MM.1S (cell line): ENCODE measurements at regions not wholly inside any gene's neighbourhood (a gene's known extent, or its start where the extent isn't known, plus 50 kb on each side); places are given as distances from the start of the nearest gene placed in this dataset.
"Not testable (repeated sequence)": the region's sequence is repeated elsewhere in the genome, so short reads cannot be mapped to it uniquely, and the experiment has no call there.

Source experiments
- DNase-seq: peaks from one replicate; pipeline ENCODE4 v3.0.0-alpha.2; 2015
- H2AFZ ChIP-seq: fragments of 300-600 bp; sonication (generic); 2 replicates; pipeline ENCODE4 v1.6.0; 2016; ENCODE audit warnings: antibody characterized with exemption, low read length
- H3F3A ChIP-seq: fragments of 300-600 bp; sonication (generic); 2 replicates; pipeline ENCODE4 v1.6.1; 2016; ENCODE audit warnings: mild to moderate bottlenecking, antibody characterized with exemption, low read length, moderate library complexity, mixed read lengths; ENCODE audit not compliant: insufficient read depth
- H3K27ac ChIP-seq: fragments of 300-600 bp; sonication (generic); 2 replicates; pipeline ENCODE4 v1.5.1; 2016; ENCODE audit warnings: mild to moderate bottlenecking, low read length
- H3K27me3 ChIP-seq: fragments of 300-600 bp; sonication (generic); replicated peaks from 2 replicates; pipeline ENCODE4 v1.6.0; 2016; ENCODE audit warnings: low read length; ENCODE audit not compliant: insufficient read depth
- H3K36me3 ChIP-seq: fragments of 300-600 bp; sonication (generic); replicated peaks from 2 replicates; pipeline ENCODE4 v1.6.1; 2016; ENCODE audit warnings: mild to moderate bottlenecking, low read length, mixed read lengths; ENCODE audit not compliant: insufficient read depth
- H3K4me1 ChIP-seq: fragments of 300-600 bp; sonication (generic); 2 replicates; pipeline ENCODE4 v1.6.1; 2016; ENCODE audit warnings: low read length, mixed read lengths
- H3K4me2 ChIP-seq: fragments of 300-600 bp; sonication (generic); 2 replicates; pipeline ENCODE4 v1.6.0; 2016; ENCODE audit warnings: low read depth, low read length
- H3K4me3 ChIP-seq: fragments of 300-600 bp; sonication (generic); 2 replicates; pipeline ENCODE4 v1.5.1; 2016; ENCODE audit warnings: low read length, mixed read lengths
- H3K79me2 ChIP-seq: fragments of 300-600 bp; sonication (generic); 2 replicates; pipeline ENCODE4 v1.6.1; 2016; ENCODE audit warnings: mixed run types, low read length, mixed read lengths
- H3K9ac ChIP-seq: fragments of 300-600 bp; sonication (generic); 2 replicates; pipeline ENCODE4 v1.6.1; 2016; ENCODE audit warnings: low read length, mixed read lengths
- H3K9me2 ChIP-seq: fragments of 300-600 bp; sonication (generic); replicated peaks from 2 replicates; pipeline ENCODE4 v1.6.1; 2016; ENCODE audit warnings: mild to moderate bottlenecking, low read length, mixed read lengths; ENCODE audit not compliant: insufficient read depth
- H3K9me3 ChIP-seq: fragments of 300-600 bp; sonication (generic); replicated peaks from 2 replicates; pipeline ENCODE4 v1.6.1; 2016; ENCODE audit warnings: mild to moderate bottlenecking, low read length, mixed read lengths; ENCODE audit not compliant: insufficient read depth
- H4K20me1 ChIP-seq: fragments of 300-600 bp; sonication (generic); 2 replicates; pipeline ENCODE4 v1.6.1; 2016; ENCODE audit warnings: mild to moderate bottlenecking, low read length, moderate library complexity, mixed read lengths; ENCODE audit not compliant: insufficient read depth
- EZH2 ChIP-seq: fragments of 300-600 bp; sonication (generic); optimal IDR thresholded peaks from 2 replicates; pipeline ENCODE3; 2017; ENCODE audit warnings: low read depth, mild to moderate bottlenecking, antibody characterized with exemption, low read length, mixed read lengths
- EZH2phosphoT487 ChIP-seq: fragments of 300-600 bp; sonication (generic); IDR thresholded peaks from 2 replicates; pipeline ENCODE4 v1.6.1; 2018; ENCODE audit warnings: antibody characterized with exemption, low read length
- TF ChIP-seq, protein P1 (sequence below): fragments of 300-600 bp; sonication (generic); IDR thresholded peaks from 2 replicates; pipeline ENCODE4 v1.5.1; 2016; ENCODE audit warnings: antibody characterized with exemption, low read length, mixed read lengths

DNA sequence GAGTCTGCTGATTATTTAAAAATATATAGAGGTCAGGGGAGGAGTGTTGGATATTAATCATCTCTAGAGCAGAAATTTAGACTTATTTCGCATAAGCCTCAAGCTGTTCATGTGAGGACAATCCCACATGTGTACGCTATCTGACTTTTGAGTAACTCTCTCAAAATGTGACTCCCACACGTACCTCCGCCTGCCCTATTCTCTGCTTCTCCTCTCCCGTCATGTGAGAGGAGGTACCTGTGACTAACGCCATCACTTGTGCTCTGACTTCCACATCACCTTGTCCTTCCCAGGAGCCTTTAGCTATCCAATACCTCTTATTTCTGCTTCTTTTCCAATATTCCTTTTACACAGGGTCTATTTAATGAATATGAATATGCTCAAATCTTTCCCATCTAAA, 119.3 kb upstream of the CALCR start:
- Histone ChIP-seq H3K27me3 (no peaks in the 10 kb centered on the region), H2AFZ (no peak overlapping the region), H4K20me1 (no peaks in the 10 kb centered on the region), H3K27ac (no peak overlapping the region), H3K4me3 (no peak overlapping the region), H3K79me2 (no peaks in the 10 kb centered on the region), H3K4me1 (no peaks in the 10 kb centered on the region), H3K4me2 (no peak overlapping the region), H3K9me3 (no peaks in the 10 kb centered on the region), H3K9me2 (no peaks in the 10 kb centered on the region), H3K9ac (no peak overlapping the region), H3F3A (no peaks in the 10 kb centered on the region), H3K36me3 (no peaks in the 10 kb centered on the region)
- no peak for TF ChIP-seq EZH2phosphoT487
- DNase-seq, result no peak

DNA sequence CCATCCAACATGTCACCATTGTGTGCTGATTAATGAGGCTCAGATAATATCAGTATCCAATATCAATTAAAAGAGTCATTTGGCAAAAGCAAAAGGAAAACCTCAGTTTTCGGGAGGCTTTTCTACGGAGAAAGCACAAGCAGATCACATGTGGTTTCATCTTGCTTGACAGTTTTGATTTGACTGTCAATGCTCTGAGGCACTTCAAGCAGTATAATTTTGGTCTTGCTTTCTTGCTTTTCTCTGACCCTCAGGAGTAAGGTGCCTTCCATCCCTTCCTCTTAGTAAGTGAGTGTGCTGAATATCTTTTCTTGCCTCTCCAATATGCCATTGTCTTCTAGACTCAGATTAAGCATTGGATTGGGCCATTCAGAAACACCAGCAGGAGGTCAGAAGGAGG, 115.5 kb upstream of the CALCR start:
- H4K20me1 ChIP-seq, result no peaks in the 10 kb centered on the region
- H3F3A ChIP-seq, result no peaks in the 10 kb centered on the region
- no peaks in the 10 kb centered on the region for H3K36me3 ChIP-seq
- no peak overlapping the region for H3K27ac ChIP-seq
- no peak for DNase-seq
- no peaks in the 10 kb centered on the region for H3K4me1 ChIP-seq
- no peak overlapping the region for H3K4me3 ChIP-seq
- no peaks in the 10 kb centered on the region for H3K27me3 ChIP-seq
- H3K9me3 ChIP-seq, result no peaks in the 10 kb centered on the region
- H3K9me2 ChIP-seq, result no peaks in the 10 kb centered on the region
- TF ChIP-seq EZH2phosphoT487 (no peak), EZH2 (no peak)
- TF ChIP-seq, protein P1, sequence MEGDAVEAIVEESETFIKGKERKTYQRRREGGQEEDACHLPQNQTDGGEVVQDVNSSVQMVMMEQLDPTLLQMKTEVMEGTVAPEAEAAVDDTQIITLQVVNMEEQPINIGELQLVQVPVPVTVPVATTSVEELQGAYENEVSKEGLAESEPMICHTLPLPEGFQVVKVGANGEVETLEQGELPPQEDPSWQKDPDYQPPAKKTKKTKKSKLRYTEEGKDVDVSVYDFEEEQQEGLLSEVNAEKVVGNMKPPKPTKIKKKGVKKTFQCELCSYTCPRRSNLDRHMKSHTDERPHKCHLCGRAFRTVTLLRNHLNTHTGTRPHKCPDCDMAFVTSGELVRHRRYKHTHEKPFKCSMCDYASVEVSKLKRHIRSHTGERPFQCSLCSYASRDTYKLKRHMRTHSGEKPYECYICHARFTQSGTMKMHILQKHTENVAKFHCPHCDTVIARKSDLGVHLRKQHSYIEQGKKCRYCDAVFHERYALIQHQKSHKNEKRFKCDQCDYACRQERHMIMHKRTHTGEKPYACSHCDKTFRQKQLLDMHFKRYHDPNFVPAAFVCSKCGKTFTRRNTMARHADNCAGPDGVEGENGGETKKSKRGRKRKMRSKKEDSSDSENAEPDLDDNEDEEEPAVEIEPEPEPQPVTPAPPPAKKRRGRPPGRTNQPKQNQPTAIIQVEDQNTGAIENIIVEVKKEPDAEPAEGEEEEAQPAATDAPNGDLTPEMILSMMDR, result no peak
- H3K9ac ChIP-seq, result no peak overlapping the region
- no peak overlapping the region for H2AFZ ChIP-seq
- no peak overlapping the region for H3K4me2 ChIP-seq
- H3K79me2 ChIP-seq, result no peaks in the 10 kb centered on the region

DNA sequence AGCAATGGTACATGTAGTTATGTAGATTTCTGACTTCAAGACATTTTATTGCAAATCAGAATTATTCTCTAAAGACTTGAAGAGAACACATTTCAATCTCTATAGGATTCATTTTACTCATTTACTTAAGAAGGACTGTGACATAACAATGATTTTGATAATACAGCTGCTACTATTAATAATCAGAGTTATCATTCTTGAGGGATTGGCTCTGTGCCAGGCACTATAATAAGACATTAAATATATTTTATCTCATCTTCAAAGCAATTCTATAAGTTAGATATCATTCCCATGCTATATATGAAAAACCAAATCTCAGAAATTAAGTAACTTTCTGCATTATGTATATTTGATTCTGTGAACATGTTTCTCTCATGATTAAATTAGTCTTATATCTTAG, 103.7 kb upstream of the CALCR start:
- TF ChIP-seq EZH2phosphoT487 (no peak), EZH2 (no peak)
- TF ChIP-seq, protein P1, result no peak
- Histone ChIP-seq H3F3A (no peaks in the 10 kb centered on the region), H3K36me3 (no peaks in the 10 kb centered on the region), H4K20me1 (no peaks in the 10 kb centered on the region), H3K9me2 (no peaks in the 10 kb centered on the region), H3K9ac (no peak overlapping the region), H3K4me1 (no peaks in the 10 kb centered on the region), H2AFZ (no peak overlapping the region), H3K79me2 (no peaks in the 10 kb centered on the region), H3K27me3 (no peaks in the 10 kb centered on the region), H3K9me3 (no peaks in the 10 kb centered on the region), H3K4me2 (no peak overlapping the region), H3K27ac (no peak overlapping the region), H3K4me3 (no peak overlapping the region)
- DNase-seq, result no peak

DNA sequence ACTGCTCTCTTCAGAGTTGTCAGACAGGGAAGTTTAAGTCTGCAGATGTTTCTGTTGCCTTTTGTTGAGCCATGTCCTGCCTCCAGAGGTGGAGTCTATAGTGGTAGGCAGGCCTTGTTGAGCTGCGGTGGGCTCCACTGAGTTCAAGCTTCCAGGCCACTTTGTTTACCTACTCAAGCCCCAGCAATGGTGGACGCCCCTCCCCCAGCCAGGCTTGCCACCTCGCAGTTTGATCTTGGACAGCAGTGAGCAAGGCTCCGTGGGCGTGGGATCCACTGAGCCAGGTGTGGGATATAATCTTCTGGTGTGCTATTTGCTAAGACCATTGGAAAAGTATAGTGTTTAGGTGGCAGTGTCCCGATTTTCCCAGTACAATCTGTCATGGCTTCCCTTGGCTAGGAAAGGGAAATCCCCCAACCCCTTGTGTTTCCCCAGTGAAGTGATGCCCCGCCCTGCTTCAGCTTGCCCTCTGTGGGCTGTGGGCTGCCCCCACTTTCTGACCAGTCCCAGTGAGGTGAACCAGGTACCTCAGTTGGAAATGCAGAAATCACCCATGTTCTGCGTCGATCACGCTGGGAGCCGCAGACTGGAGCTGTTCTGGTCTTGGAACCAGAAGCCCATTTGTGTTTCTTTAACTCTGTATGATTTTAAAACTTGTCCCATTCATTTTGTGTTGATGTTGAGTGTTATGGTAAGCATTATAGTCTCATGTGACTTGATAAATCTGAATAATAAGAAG, 89.2 kb upstream of the CALCR start:
- Histone ChIP-seq H3K27ac (no peak overlapping the region), H3K79me2 (no peaks in the 10 kb centered on the region), H3K36me3 (no peaks in the 10 kb centered on the region), H3K9ac (no peak overlapping the region), H3F3A (no peaks in the 10 kb centered on the region), H3K4me2 (no peak overlapping the region), H3K4me1 (no peaks in the 10 kb centered on the region), H4K20me1 (no peaks in the 10 kb centered on the region), H3K27me3 (no peaks in the 10 kb centered on the region), H3K9me3 (no peaks in the 10 kb centered on the region), H3K9me2 (no peaks in the 10 kb centered on the region), H2AFZ (no peak overlapping the region), H3K4me3 (no peak overlapping the region)
- no peak for DNase-seq
- TF ChIP-seq EZH2 (no peak), EZH2phosphoT487 (no peak)
- TF ChIP-seq, protein P1, result no peak

DNA sequence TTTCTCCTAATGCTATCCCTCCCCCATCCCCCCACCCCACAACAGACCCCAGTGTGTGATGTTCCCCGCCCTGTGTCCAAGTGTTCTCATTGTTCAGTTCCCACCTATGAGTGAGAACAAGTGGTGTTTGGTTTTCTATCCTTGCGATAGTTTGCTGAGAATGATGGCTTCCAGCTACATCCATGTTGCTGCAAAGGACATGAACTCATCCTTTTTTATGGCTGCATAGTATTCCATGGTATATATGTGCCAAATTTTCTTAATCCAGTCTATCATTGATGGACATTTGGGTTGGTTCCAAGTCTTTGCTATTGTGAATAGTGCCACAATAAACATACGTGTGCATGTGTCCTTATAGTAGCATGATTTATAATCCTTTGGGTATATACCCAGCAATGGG, 83.6 kb upstream of the CALCR start:
- H3K9ac ChIP-seq, H3K27ac ChIP-seq, H3K79me2 ChIP-seq, DNase-seq, H3K4me3 ChIP-seq, H2AFZ ChIP-seq, H3F3A ChIP-seq, H4K20me1 ChIP-seq, H3K4me1 ChIP-seq, H3K27me3 ChIP-seq, H3K36me3 ChIP-seq, H3K4me2 ChIP-seq, H3K9me2 ChIP-seq, H3K9me3 ChIP-seq: not testable (repeated sequence)
